ENCODE measurements at regions not wholly inside any gene's neighbourhood (a gene's known extent, or its start where the extent isn't known, plus 50 kb on each side); places are given as distances from the start of the nearest gene placed in this dataset.

- no peak for DNase-seq
Observed at GRCh38 chr5:44001236-44001635, 388.0 kb downstream of the FGF10 start.

GRCh38 chr5:43997647-43998272 lies 391.5 kb downstream of the FGF10 start:
- Histone ChIP-seq H3K27me3 (replicated peaks in 1 of 7) (no peaks in the 10 kb centered on the region), H3K4me1 (no peaks in the 10 kb centered on the region), H3K4me3 (no peak overlapping the region), H3K36me3 (no peaks in the 10 kb centered on the region), H3K27ac (no peak overlapping the region), H3K9me3 (no peaks in the 10 kb centered on the region)
- WGBS, 5 donors = 80 to 93% (median 88%) methylated on average over 5 of the region's 5 CpGs
- no peak for DNase-seq
- no peak for TF ChIP-seq POLR2A (IDR thresholded peaks at IDR 0.05)
- TF ChIP-seq POLR2AphosphoS5 (IDR thresholded peaks at IDR 0.05) = no peak
- intact Hi-C loops (cut with DNase I; ENCODE audit: low total_unique reads) = no loop called here

More at GRCh38 chr5:44001236-44001635, 388.0 kb downstream of the FGF10 start:
- no peak overlapping the region for H3K4me3 ChIP-seq
- peaks cover 0 to 9% (median 0%) of the 10 kb centered on the region in 8 donors for H3K9me3 ChIP-seq
- H3K27ac ChIP-seq = no peak overlapping the region
- TF ChIP-seq CTCF (IDR thresholded peaks at IDR 0.05 in 8 of 11, conservative IDR thresholded peaks at IDR 0.05 in 3 of 11) (no peak), POLR2A (IDR thresholded peaks at IDR 0.05) (no peak), POLR2AphosphoS5 (IDR thresholded peaks at IDR 0.05) (no peak)
- H3K27me3 ChIP-seq (replicated peaks in 1 of 7) = no peaks in the 10 kb centered on the region
- H3K4me1 ChIP-seq = no peaks in the 10 kb centered on the region
- intact Hi-C loops (cut with DNase I; ENCODE audit: low total_unique reads) = no loop called here
- H3K36me3 ChIP-seq = no peaks in the 10 kb centered on the region

GRCh38 chr5:43996221-43996620 lies 393.0 kb downstream of the FGF10 start:
- DNase-seq = no peak
- Histone ChIP-seq H3K4me1 (no peaks in the 10 kb centered on the region), H3K27me3 (replicated peaks in 1 of 7) (no peaks in the 10 kb centered on the region), H3K9me3 (no peaks in the 10 kb centered on the region), H3K36me3 (no peaks in the 10 kb centered on the region), H3K27ac (no peak overlapping the region), H3K4me3 (no peak overlapping the region)
- TF ChIP-seq CTCF (IDR thresholded peaks at IDR 0.05 in 8 of 11, conservative IDR thresholded peaks at IDR 0.05 in 3 of 11) (no peak), POLR2AphosphoS5 (IDR thresholded peaks at IDR 0.05) (no peak), POLR2A (IDR thresholded peaks at IDR 0.05) (no peak)
- WGBS, 5 donors = 83 to 95% (median 92%) methylated on average over 2 of the region's 2 CpGs
- intact Hi-C loops (cut with DNase I; ENCODE audit: low total_unique reads) = no loop called here

GRCh38 chr5:43994352-43994708 lies 391.4 kb downstream of the NNT start:
- Histone ChIP-seq H3K4me1 (no peaks in the 10 kb centered on the region), H3K4me3 (no peak overlapping the region), H3K27ac (no peak overlapping the region), H3K27me3 (replicated peaks in 1 of 7) (no peaks in the 10 kb centered on the region), H3K9me3 (no peaks in the 10 kb centered on the region), H3K36me3 (no peaks in the 10 kb centered on the region)
- 62 to 80% (median 69%) methylated on average over 3 of the region's 3 CpGs for WGBS, 5 donors
- TF ChIP-seq CTCF (IDR thresholded peaks at IDR 0.05 in 8 of 11, conservative IDR thresholded peaks at IDR 0.05 in 3 of 11) (no peak), POLR2AphosphoS5 (IDR thresholded peaks at IDR 0.05) (no peak), POLR2A (IDR thresholded peaks at IDR 0.05) (no peak)
- DNase-seq = no peak
- intact Hi-C loops (cut with DNase I; ENCODE audit: low total_unique reads) = no loop called here

Data from spleen (tissue), 11 donors.